Muscle of leg (tissue), 3 donors: ENCODE measurements at regions not wholly inside any gene's neighbourhood (a gene's known extent, or its start where the extent isn't known, plus 50 kb on each side); places are given as distances from the start of the nearest gene placed in this dataset.

ENCODE experiments used
- DNase-seq: peaks from one replicate; pipeline ENCODE4 v3.0.0; 2013
- H3K27ac ChIP-seq: one replicate; pipeline ENCODE4 v1.5.1; 2013; ENCODE audit warnings: mild to moderate bottlenecking, low read length, control low read depth
- H3K27me3 ChIP-seq: one replicate; pipeline ENCODE4 v1.6.1; 2013; ENCODE audit warnings: low read length; ENCODE audit not compliant: control insufficient read depth, insufficient read depth
- H3K36me3 ChIP-seq: one replicate; pipeline ENCODE4 v1.6.1; 2013; ENCODE audit warnings: low read length; ENCODE audit not compliant: control insufficient read depth, insufficient read depth
- H3K4me1 ChIP-seq: one replicate; pipeline ENCODE4 v1.6.1; 2013; ENCODE audit warnings: low read length; ENCODE audit not compliant: control insufficient read depth, insufficient read depth
- H3K4me3 ChIP-seq: one replicate; pipeline ENCODE4 v1.5.1; 2013; ENCODE audit warnings: low read length, control low read depth
- H3K9me3 ChIP-seq: replicated peaks from 2 replicates; pipeline ENCODE4 v1.6.1; 2013; ENCODE audit warnings: low read depth, low read length; ENCODE audit not compliant: control insufficient read depth
- WGBS: methylation state at CpG from one replicate; pipeline ENCODE4 v1.1.5; 2013; ENCODE audit warnings: missing lambda C conversion rate; ENCODE audit not compliant: insufficient coverage; 5-methylcytosine and 5-hydroxymethylcytosine counted together

- WGBS, result 18% methylated on average over 3 of the region's 7 CpGs
- H3K36me3 ChIP-seq, result no peaks in the 10 kb centered on the region
- no peak overlapping the region for H3K4me3 ChIP-seq
- H3K27ac ChIP-seq, result no peak overlapping the region
- no peaks in the 10 kb centered on the region for H3K9me3 ChIP-seq
- DNase-seq, result peak; percentile 54
- H3K4me1 ChIP-seq, result no peaks in the 10 kb centered on the region
- no peaks in the 10 kb centered on the region for H3K27me3 ChIP-seq
Measured at GRCh38 chr4:144342949-144343760, 202.6 kb upstream of the GYPA start.

- Histone ChIP-seq H3K4me1 (no peaks in the 10 kb centered on the region), H3K27ac (no peak overlapping the region), H3K4me3 (no peak overlapping the region), H3K36me3 (no peaks in the 10 kb centered on the region), H3K27me3 (no peaks in the 10 kb centered on the region), H3K9me3 (no peaks in the 10 kb centered on the region)
- DNase-seq, result no peak
- 100% methylated on average over 1 of the region's 4 CpGs for WGBS
Measured at GRCh38 chr4:144347121-144347520, 206.6 kb upstream of the GYPA start.

- Histone ChIP-seq H3K9me3 (no peaks in the 10 kb centered on the region), H3K4me1 (peaks cover 4% of the 10 kb centered on the region), H3K4me3 (no peak overlapping the region), H3K27me3 (peaks cover 3% of the 10 kb centered on the region), H3K27ac (no peak overlapping the region), H3K36me3 (no peaks in the 10 kb centered on the region)
- no CpG with 5 or more reads among the region's 2 CpGs for WGBS
- DNase-seq, result no peak
Measured at GRCh38 chr4:144350706-144351105, 210.2 kb upstream of the GYPA start.

GRCh38 chr4:144351306-144351705 is 210.8 kb upstream of the GYPA start:
- H3K4me3 ChIP-seq, result no peak overlapping the region
- peaks cover 3% of the 10 kb centered on the region for H3K27me3 ChIP-seq
- peaks cover 4% of the 10 kb centered on the region for H3K4me1 ChIP-seq
- DNase-seq, result no peak
- H3K9me3 ChIP-seq, result no peaks in the 10 kb centered on the region
- H3K27ac ChIP-seq, result no peak overlapping the region
- no peaks in the 10 kb centered on the region for H3K36me3 ChIP-seq
- WGBS, result no CpG with 5 or more reads among the region's 3 CpGs

- H3K4me1 ChIP-seq, result peaks cover 4% of the 10 kb centered on the region
- H3K27me3 ChIP-seq, result peaks cover 3% of the 10 kb centered on the region
- DNase-seq, result peak; percentile 15
- no peaks in the 10 kb centered on the region for H3K36me3 ChIP-seq
- WGBS, result 19% methylated on average over 3 of the region's 5 CpGs
- H3K4me3 ChIP-seq, result no peak overlapping the region
- H3K9me3 ChIP-seq, result no peaks in the 10 kb centered on the region
- H3K27ac ChIP-seq, result no peak overlapping the region
Measured at GRCh38 chr4:144353292-144353691, 212.8 kb upstream of the GYPA start.

DNA sequence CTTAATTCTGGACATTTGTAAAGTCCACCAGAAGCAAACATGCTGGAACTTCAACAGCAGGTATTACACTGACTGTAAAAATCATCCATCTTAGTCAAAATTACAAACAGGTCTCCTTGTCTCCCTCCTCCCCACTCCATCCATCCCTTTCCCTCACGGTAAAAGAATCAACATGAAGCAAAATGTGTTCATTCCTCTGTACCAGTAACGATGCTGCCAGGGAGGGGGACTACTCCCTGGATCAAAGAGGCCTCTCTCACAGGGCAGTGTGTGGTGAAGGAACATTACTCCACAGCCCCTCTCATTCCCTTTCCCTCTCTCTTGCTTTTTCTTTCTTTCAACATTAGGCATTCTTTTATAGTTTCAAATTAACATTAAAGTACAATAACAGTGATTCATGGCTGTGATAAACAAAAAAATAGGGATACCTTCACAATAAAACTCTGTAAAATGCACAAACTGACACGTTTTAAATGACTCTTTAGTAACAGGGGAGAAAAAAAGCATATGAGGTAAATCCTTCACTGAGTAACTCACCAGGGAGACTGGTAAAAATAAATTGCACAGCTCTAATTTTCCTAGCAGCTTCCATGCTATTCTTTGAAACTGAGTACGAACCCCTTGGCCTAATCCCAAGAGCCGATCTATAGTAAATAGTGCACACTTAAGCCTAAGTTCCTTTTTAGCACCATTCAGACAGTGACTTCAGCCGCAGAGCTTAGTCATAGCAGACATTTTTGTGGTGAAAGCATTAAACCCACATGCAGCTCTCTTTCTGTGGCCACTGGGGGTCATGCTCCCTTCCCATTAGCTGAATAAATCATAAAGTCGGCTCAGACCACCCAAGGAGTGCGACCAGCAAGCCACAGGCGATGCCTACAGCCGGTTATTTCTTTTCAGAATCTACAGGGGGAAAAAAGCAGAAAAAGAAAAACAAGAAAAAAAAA is 215.6 kb upstream of the GYPA start:
- Histone ChIP-seq H3K4me1 (peaks cover 4% of the 10 kb centered on the region), H3K27me3 (peaks cover 3% of the 10 kb centered on the region), H3K4me3 (no peak overlapping the region), H3K27ac (no peak overlapping the region), H3K36me3 (no peaks in the 10 kb centered on the region), H3K9me3 (no peaks in the 10 kb centered on the region)
- DNase-seq, result peak; percentile 75
- WGBS, result 0% methylated on average over 2 of the region's 10 CpGs

- no peaks in the 10 kb centered on the region for H3K36me3 ChIP-seq
- 4% methylated on average over 4 of the region's 9 CpGs for WGBS
- peak; percentile 37 for DNase-seq
- H3K27me3 ChIP-seq, result peaks cover 3% of the 10 kb centered on the region
- no peaks in the 10 kb centered on the region for H3K9me3 ChIP-seq
- no peak overlapping the region for H3K27ac ChIP-seq
- peaks cover 4% of the 10 kb centered on the region for H3K4me1 ChIP-seq
- no peak overlapping the region for H3K4me3 ChIP-seq
Measured at GRCh38 chr4:144356941-144357381, 216.4 kb upstream of the GYPA start.

DNA sequence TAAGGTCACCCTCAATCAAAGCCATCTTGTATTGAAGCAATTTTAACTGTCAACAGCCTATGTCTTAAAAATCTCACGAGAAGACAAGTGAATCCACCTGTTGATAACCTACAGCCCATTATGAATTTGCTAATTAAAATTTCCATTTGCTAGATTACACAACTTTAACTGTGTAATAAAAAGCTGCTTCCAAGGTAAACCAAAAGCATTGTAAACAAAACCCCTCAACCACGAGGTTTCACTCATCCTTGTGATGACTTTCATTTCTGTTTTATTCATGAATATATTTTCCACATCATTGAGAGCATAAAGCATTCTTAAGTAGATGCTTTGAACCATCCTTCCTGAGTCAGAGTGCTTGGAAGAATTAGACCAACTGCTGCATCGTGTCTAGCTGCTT is 217.5 kb upstream of the GYPA start:
- H3K27ac ChIP-seq, result no peak overlapping the region
- no CpG with 5 or more reads among the region's 3 CpGs for WGBS
- H3K4me3 ChIP-seq, result no peak overlapping the region
- no peaks in the 10 kb centered on the region for H3K9me3 ChIP-seq
- peaks cover 3% of the 10 kb centered on the region for H3K27me3 ChIP-seq
- no peak for DNase-seq
- H3K36me3 ChIP-seq, result no peaks in the 10 kb centered on the region
- peaks cover 4% of the 10 kb centered on the region for H3K4me1 ChIP-seq

DNA sequence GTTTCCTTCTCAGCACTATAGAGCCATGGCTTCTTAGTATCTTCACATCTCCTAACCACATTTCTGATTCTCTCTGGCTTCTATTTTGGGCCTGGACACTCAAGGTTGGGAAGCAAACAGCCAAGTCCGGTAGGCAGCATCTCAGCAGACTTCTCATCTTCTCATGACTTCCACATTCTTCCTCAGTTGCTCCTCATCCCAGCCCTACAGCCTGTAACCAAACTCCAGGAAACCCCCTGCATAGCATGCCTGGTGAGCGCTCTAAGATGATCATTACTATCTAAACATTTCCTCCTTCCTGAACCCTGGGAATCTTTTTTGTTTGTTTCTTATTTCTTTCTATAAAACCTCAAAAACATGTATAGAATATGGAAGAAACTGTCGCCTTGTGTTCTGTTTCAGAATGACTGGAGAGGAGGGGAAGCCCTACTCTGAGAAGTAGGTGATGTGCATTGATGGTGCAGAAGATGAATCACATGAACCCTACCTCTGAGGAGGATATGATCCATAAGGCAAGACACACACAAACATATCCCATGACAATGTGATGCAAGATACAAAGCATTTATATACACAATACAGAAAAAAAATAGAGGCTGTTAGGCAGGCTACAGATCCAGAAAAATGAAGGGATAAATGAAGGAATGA is 219.8 kb upstream of the GYPA start:
- WGBS, result 73% methylated on average over 1 of the region's 3 CpGs
- H3K4me3 ChIP-seq, result no peak overlapping the region
- no peak overlapping the region for H3K27ac ChIP-seq
- no peaks in the 10 kb centered on the region for H3K27me3 ChIP-seq
- no peaks in the 10 kb centered on the region for H3K36me3 ChIP-seq
- DNase-seq, result no peak
- no peaks in the 10 kb centered on the region for H3K9me3 ChIP-seq
- H3K4me1 ChIP-seq, result no peaks in the 10 kb centered on the region

DNA sequence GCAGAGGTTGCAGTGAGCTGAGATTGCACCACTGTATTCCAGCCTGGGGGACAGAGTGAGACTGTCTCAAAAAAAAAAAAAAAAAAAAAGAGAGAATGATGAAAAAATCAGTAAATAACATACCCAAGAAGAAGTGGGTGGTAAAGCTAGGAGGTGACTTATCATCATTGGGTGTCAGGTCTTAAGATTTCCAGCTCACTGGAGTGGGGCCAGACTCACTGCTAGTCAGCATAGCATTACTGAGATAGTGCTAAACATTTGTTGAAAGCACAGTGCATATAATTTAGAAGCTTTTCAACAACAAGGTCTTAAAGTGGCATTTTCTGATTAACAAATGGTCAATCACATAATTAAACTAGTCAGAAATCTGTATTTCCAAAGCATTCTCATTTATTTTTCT is 221.8 kb upstream of the GYPA start:
- no peak overlapping the region for H3K4me3 ChIP-seq
- no peak overlapping the region for H3K27ac ChIP-seq
- no peaks in the 10 kb centered on the region for H3K27me3 ChIP-seq
- no peaks in the 10 kb centered on the region for H3K9me3 ChIP-seq
- DNase-seq, result no peak
- H3K36me3 ChIP-seq, result no peaks in the 10 kb centered on the region
- H3K4me1 ChIP-seq, result no peaks in the 10 kb centered on the region
